GM12878 (cell line): ENCODE measurements at regions not wholly inside any gene's neighbourhood (a gene's known extent, or its start where the extent isn't known, plus 50 kb on each side); places are given as distances from the start of the nearest gene placed in this dataset.

Source experiments
- ATAC-seq: fragments of 200-7000 bp; cut with Tn5 transposase; 3 replicates; pipeline ENCODE4 v1.9.1; 2020; ENCODE audit warnings: mild to moderate bottlenecking, moderate library complexity
- BruUV-seq: library from RNA; stranded (reverse); fragments of 400-500 nt; replicated peaks from 2 replicates; lab custom pipeline; 2021; lab: Mats Ljungman, UMichigan
- CTCF ChIA-PET: fragments of 300-600 bp; sonication (Branson Sonifier 250); formaldehyde crosslinking; extraction: SDS; loops from one replicate; lab custom pipeline; 2021; ENCODE audit warnings: inconsistent platforms; lab: Yijun Ruan, JAX
- POLR2A ChIA-PET: fragments of 350-600 bp; formaldehyde crosslinking; extraction: SDS; loops from one replicate; lab custom pipeline; 2021; ENCODE audit warnings: inconsistent platforms; lab: Charles Lee
- RAD21 ChIA-PET: fragments of 300-600 bp; sonication (Branson Sonifier 250); formaldehyde crosslinking; loops from one replicate; lab custom pipeline; 2023; ENCODE audit warnings: antibody characterized with exemption; ENCODE audit not compliant: unreplicated experiment; lab: Charles Lee
- SMC1A ChIA-PET: fragments of 300-600 bp; sonication (Branson Sonifier 250); formaldehyde crosslinking; loops from one replicate; lab custom pipeline; 2023; ENCODE audit not compliant: unreplicated experiment, uncharacterized antibody; lab: Charles Lee
- DNase-seq: peaks from one replicate; pipeline ENCODE4 v3.0.0-alpha.2; 2011; ENCODE audit warnings: low read depth, low spot score
- FAIRE-seq: peaks from 3 replicates; lab custom pipeline; 2011; peaks lifted over from hg19 to GRCh38; lab: Jason Lieb, UNC
- H2AFZ ChIP-seq: 2 replicates; pipeline ENCODE4 v1.6.0; 2011; ENCODE audit warnings: low read depth, low read length, control low read depth; ENCODE audit not compliant: control insufficient read depth
- H3K27ac ChIP-seq: 2 replicates; pipeline ENCODE4 v1.5.1; 2011; ENCODE audit warnings: control low read depth; ENCODE audit not compliant: control insufficient read depth, insufficient read depth
- H3K27me3 ChIP-seq, 2 experiments: replicated peaks in 1 of 2; 2 replicates each; pipeline versions ENCODE4 v1.6.0 to v1.6.1; 2011; ENCODE audit warnings: low read length in 1 of 2; ENCODE audit not compliant: control insufficient read depth in 2 of 2, insufficient read depth in 2 of 2
- H3K36me3 ChIP-seq, 2 experiments: 2 replicates each; pipeline ENCODE4 v1.5.1; 2011; ENCODE audit warnings: low read length in 1 of 2; ENCODE audit not compliant: control insufficient read depth in 2 of 2, insufficient read depth in 2 of 2
- H3K4me1 ChIP-seq: 2 replicates; pipeline ENCODE4 v1.6.1; 2011; ENCODE audit warnings: mild to moderate bottlenecking, low read length, moderate library complexity, mixed read lengths; ENCODE audit not compliant: control insufficient read depth, insufficient read depth
- H3K4me2 ChIP-seq: 2 replicates; pipeline ENCODE4 v1.6.0; 2011; ENCODE audit warnings: control low read depth; ENCODE audit not compliant: control insufficient read depth, insufficient read depth
- H3K4me3 ChIP-seq: fragments of 200-600 bp; sonication (generic); 2 replicates; pipeline ENCODE4 v1.5.1; 2016
- H3K79me2 ChIP-seq: 2 replicates; pipeline ENCODE4 v1.6.0; 2011; ENCODE audit warnings: low read length; ENCODE audit not compliant: control insufficient read depth, insufficient read depth
- H3K9ac ChIP-seq: 2 replicates; pipeline ENCODE4 v1.8.0; 2011; ENCODE audit warnings: low read length, control low read depth, mixed read lengths; ENCODE audit not compliant: control insufficient read depth, insufficient read depth
- H3K9me3 ChIP-seq: replicated peaks from 3 replicates; pipeline ENCODE4 v1.5.1; 2011; ENCODE audit warnings: mild to moderate bottlenecking, low read length; ENCODE audit not compliant: control insufficient read depth, insufficient read depth
- H4K20me1 ChIP-seq: 2 replicates; pipeline ENCODE4 v1.6.0; 2011; ENCODE audit not compliant: control insufficient read depth, insufficient read depth
- BACH1 ChIP-seq: fragments of 450-650 bp; IDR thresholded peaks from 2 replicates; pipeline ENCODE4 v1.6.1; 2017; ENCODE audit warnings: mild to moderate bottlenecking, borderline replicate concordance
- BCL11A ChIP-seq: IDR thresholded peaks from 2 replicates; pipeline ENCODE4 v1.6.1; 2011; ENCODE audit warnings: low read depth, low read length
- BHLHE40 ChIP-seq, 2 experiments: fragments of 450-650 bp in 1 of 2; IDR thresholded peaks; 2 replicates each; pipeline ENCODE4 v1.6.1; 2011 to 2017; ENCODE audit warnings: low read depth in 2 of 2, borderline replicate concordance in 1 of 2, improper control_type of control experiment in 1 of 2, low read length in 1 of 2, mild to moderate bottlenecking in 1 of 2
- CBFB ChIP-seq: IDR thresholded peaks from 2 replicates; pipeline ENCODE4 v1.6.1; 2016; ENCODE audit warnings: antibody characterized with exemption, low read depth
- CEBPZ ChIP-seq: fragments of 150-350 bp; IDR thresholded peaks from 2 replicates; pipeline ENCODE4 v1.6.1; 2016; ENCODE audit warnings: low read depth, low read length
- CHD1 ChIP-seq: IDR thresholded peaks from 2 replicates; pipeline ENCODE4 v1.6.1; 2012; ENCODE audit warnings: low read depth, low read length, improper control_type of control experiment
- CHD2 ChIP-seq: IDR thresholded peaks from 2 replicates; pipeline ENCODE4 v1.6.1; 2011; ENCODE audit warnings: low read depth, low read length, improper control_type of control experiment, borderline replicate concordance
- EZH2 ChIP-seq: IDR thresholded peaks from 2 replicates; pipeline ENCODE4 v1.6.1; 2012; ENCODE audit warnings: low read depth, mild to moderate bottlenecking, control low read depth, inconsistent platforms, low read length, borderline replicate concordance; ENCODE audit not compliant: control insufficient read depth
- MEF2A ChIP-seq: IDR thresholded peaks from 2 replicates; pipeline ENCODE4 v1.6.1; 2011; ENCODE audit warnings: low read depth, mild to moderate bottlenecking, low read length, moderate library complexity; ENCODE audit not compliant: insufficient read depth
- MYB ChIP-seq: fragments of 150-350 bp; IDR thresholded peaks from 2 replicates; pipeline ENCODE4 v1.6.1; 2014; ENCODE audit warnings: mild to moderate bottlenecking, low read depth, low read length, borderline replicate concordance
- NR2C1 ChIP-seq: fragments of 450-650 bp; IDR thresholded peaks from 2 replicates; pipeline ENCODE4 v1.6.1; 2017; ENCODE audit warnings: antibody characterized with exemption, mild to moderate bottlenecking, moderate library complexity
- NRF1 ChIP-seq: conservative IDR thresholded peaks from 2 replicates; pipeline ENCODE4 v1.6.1; 2011; ENCODE audit warnings: mild to moderate bottlenecking, low read depth, low read length, improper control_type of control experiment
- TCF7 ChIP-seq: IDR thresholded peaks from 2 replicates; pipeline ENCODE4 v1.6.1; 2014; ENCODE audit warnings: antibody characterized with exemption, borderline replicate concordance
- WRNIP1 ChIP-seq: IDR thresholded peaks from 2 replicates; pipeline ENCODE4 v1.6.1; 2011; ENCODE audit warnings: low read depth, low read length, improper control_type of control experiment, borderline replicate concordance
- WGBS: methylation state at CpG from one replicate; pipeline ENCODE4 v1.1.6; 2016; ENCODE audit warnings: low lambda C conversion rate; ENCODE audit not compliant: insufficient replicate concordance, insufficient coverage; ENCODE audit errors: missing lambda C conversion rate; 5-methylcytosine and 5-hydroxymethylcytosine counted together
- in situ Hi-C: fragments of 300-500 bp; cut with MboI; formaldehyde crosslinking; loops from 9 replicates; pipeline ENCODE4 v1.14.3; 2018; ENCODE audit warnings: mixed read lengths
- intact Hi-C: fragments of 100-400 bp; cut with micrococcal nuclease; formaldehyde crosslinking; loops from one replicate; pipeline ENCODE4 v1.14.2; 2022; ENCODE audit not compliant: unreplicated experiment
- TF ChIP-seq, protein P1 (sequence below): fragments of 450-650 bp; IDR thresholded peaks from 2 replicates; pipeline ENCODE4 v1.6.1; 2017; ENCODE audit warnings: low read depth, mild to moderate bottlenecking, moderate library complexity

- intact Hi-C loops (no loop called here), in situ Hi-C loops (no loop called here)
- Histone ChIP-seq H3K27ac (no peak overlapping the region), H3K36me3 (no peaks in the 10 kb centered on the region), H3K4me3 (no peak overlapping the region), H3K4me2 (no peak overlapping the region), H3K79me2 (no peaks in the 10 kb centered on the region), H3K27me3 (no peaks in the 10 kb centered on the region), H3K9me3 (no peaks in the 10 kb centered on the region), H3K9ac (no peak overlapping the region), H3K4me1 (no peaks in the 10 kb centered on the region), H4K20me1 (no peaks in the 10 kb centered on the region), H2AFZ (no peak overlapping the region)
- CTCF ChIA-PET: no interaction called here
- WGBS: 0% methylated on average over 1 of the region's 1 CpG
- SMC1A ChIA-PET: no interaction called here
- DNase-seq (no peak), ATAC-seq (no peak), FAIRE-seq (no peak)
- RAD21 ChIA-PET: no interaction called here
- TF ChIP-seq MEF2A (no peak), CHD1 (no peak), NR2C1 (no peak)
- no TSS peak for BruUV-seq
- POLR2A ChIA-PET: no interaction called here
These were observed 576.3 kb downstream of the PCDH19 start for GRCh38 chrX:99833821-99834220.

DNA sequence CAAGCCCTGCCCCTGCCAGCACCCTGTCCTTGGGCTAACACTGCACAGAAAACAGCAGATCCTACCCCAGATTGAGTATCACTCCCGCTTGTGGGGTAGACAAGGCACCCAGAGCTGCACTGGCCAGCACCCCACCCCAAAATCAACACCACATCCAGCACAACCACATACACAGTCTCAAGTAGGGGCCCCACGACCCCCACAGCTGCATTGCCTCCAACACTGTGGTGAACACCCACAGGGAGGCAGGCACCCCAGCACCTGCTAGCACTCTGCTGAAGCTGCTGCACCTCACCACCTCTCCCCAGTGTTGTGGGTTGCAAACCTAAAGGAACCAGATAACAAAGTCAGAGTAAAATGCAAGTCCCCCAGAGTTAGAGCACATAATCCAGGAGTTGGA lies 589.9 kb downstream of the PCDH19 start:
- DNase-seq: no peak
- POLR2A ChIA-PET: no interaction called here
- no peak for ATAC-seq
- CTCF ChIA-PET: no interaction called here
- H2AFZ ChIP-seq: no peak overlapping the region
- in situ Hi-C loops: no loop called here
- H3K4me1 ChIP-seq: no peaks in the 10 kb centered on the region
- no peaks in the 10 kb centered on the region for H4K20me1 ChIP-seq
- H3K79me2 ChIP-seq: no peaks in the 10 kb centered on the region
- H3K36me3 ChIP-seq: no peaks in the 10 kb centered on the region
- no peak overlapping the region for H3K4me2 ChIP-seq
- no peaks in the 10 kb centered on the region for H3K27me3 ChIP-seq
- RAD21 ChIA-PET: no interaction called here
- 18% methylated on average over 2 of the region's 2 CpGs for WGBS
- SMC1A ChIA-PET: no interaction called here
- no peak for FAIRE-seq
- H3K27ac ChIP-seq: no peak overlapping the region
- intact Hi-C loops: no loop called here
- no peak overlapping the region for H3K9ac ChIP-seq
- BruUV-seq: no TSS peak
- H3K4me3 ChIP-seq: no peak overlapping the region
- no peaks in the 10 kb centered on the region; the same call in 2 of the 3 replicates for H3K9me3 ChIP-seq
- TF ChIP-seq MYB (no peak), CEBPZ (no peak), BHLHE40 (IDR thresholded peaks at IDR 0.05; ENCODE audit: borderline replicate concordance in 1 of 2, low read depth in 2 of 2, low read length in 1 of 2) (no peak), WRNIP1 (no peak), BACH1 (no peak), TCF7 (no peak), NRF1 (no peak), CHD2 (no peak), CBFB (no peak), EZH2 (no peak), BCL11A (no peak)
- TF ChIP-seq, protein P1, sequence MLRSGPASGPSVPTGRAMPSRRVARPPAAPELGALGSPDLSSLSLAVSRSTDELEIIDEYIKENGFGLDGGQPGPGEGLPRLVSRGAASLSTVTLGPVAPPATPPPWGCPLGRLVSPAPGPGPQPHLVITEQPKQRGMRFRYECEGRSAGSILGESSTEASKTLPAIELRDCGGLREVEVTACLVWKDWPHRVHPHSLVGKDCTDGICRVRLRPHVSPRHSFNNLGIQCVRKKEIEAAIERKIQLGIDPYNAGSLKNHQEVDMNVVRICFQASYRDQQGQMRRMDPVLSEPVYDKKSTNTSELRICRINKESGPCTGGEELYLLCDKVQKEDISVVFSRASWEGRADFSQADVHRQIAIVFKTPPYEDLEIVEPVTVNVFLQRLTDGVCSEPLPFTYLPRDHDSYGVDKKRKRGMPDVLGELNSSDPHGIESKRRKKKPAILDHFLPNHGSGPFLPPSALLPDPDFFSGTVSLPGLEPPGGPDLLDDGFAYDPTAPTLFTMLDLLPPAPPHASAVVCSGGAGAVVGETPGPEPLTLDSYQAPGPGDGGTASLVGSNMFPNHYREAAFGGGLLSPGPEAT: no peak
